ENCODE measurements at regions not wholly inside any gene's neighbourhood (a gene's known extent, or its start where the extent isn't known, plus 50 kb on each side); places are given as distances from the start of the nearest gene placed in this dataset.

DNA sequence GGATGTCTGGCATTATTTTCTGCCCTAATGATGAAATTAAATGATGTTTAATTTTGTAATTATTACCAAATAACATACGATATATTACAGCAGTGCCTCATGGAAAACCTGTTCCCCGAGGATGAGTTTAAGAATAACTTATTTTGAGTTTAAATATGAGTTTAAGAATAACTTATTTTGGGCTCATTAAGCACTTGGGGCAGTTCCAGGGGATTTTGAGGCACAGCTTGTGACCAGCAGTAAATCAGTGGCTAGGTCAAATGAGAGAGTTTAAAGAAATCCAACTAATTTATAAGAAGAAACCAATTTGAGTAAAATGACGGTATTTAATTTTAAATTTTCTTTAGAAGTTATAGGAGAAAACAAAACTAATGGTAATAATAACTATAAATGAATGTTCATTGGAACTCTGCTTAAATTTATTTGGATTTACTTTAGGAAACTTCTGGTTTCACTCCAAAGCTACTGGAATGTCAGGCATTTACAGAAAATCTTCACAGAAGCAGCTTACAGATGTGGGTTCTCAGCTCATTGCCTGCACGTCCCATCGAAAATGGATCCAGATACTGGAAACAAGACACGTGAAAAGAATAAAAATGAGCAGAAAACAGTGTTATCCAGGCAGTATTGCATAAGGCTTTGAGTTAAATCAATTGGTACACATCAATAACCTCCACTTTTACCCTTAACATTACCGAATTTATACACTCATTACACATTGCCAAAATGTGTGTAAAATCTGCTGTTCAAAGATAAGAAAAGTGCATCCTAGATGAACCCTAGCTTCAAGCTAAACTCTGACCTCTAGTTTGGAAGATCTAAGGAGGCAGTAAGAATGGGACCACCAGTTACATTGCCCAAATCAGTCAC, 784.5 kb upstream of the IGFBP3 start:
- no peak for ATAC-seq (ENCODE audit: poor library complexity)
- intact Hi-C loops (cut with DNase I): loop anchor here (10.0 kb wide), 1 partner anchor 389 kb away; no protein-coding TSS in a partner anchor

DNA sequence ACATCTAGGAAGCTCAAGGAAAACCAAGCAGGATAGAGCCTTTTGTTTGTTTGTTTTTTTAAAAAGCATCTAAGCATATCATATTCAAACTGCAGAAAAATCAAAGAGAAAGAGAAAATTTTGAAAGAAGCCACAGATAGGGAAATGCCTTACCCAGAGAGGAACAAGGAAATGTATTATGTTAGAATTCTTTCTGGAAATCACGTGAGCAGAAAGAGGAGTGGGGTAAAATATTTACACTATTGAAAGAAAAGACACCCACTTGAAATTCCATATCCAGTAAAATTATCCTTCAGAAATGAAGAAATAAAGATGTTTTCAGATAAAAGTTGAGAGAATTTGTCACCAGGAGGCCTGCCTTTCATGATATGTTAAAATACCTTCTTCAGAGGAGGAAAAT, 775.7 kb upstream of the IGFBP3 start:
- no peak for ATAC-seq (ENCODE audit: poor library complexity)
- intact Hi-C loops (cut with DNase I): no loop called here
- DNase-seq: no peak

More for the DNA sequence above, 784.5 kb upstream of the IGFBP3 start:
- no peak for DNase-seq

DNA sequence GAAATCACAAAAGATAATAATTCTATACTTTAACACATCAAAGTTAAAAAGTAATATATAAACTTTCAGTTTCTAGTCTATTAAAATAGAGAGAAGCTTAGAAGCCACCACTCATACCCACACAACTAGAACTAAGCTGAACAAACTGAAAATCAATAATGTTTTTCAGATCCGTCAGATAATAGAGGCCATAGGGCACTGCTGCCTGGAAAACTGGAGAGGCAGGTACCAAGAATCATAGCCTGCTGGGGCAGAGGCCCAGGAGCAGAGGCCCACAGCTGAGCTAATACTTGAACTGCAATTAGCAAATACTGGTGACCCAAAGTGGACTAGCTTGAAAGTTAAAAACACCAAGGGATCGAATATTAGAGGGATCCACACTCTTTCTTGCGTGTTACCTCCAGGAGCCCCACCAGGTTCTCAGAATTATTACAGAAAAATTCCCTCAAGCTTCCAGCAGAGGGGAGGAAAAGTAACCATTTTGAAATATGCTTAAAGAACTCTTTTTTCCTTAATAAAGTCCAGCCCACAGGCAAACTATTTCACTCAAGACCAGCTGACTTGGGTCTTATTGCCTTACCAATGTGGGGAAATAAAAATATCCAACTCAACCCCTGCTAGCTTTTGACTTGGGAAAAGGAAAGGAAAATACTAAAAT, 774.1 kb upstream of the IGFBP3 start:
- ATAC-seq (ENCODE audit: poor library complexity) (no peak), DNase-seq (no peak)
- intact Hi-C loops (cut with DNase I): no loop called here

DNA sequence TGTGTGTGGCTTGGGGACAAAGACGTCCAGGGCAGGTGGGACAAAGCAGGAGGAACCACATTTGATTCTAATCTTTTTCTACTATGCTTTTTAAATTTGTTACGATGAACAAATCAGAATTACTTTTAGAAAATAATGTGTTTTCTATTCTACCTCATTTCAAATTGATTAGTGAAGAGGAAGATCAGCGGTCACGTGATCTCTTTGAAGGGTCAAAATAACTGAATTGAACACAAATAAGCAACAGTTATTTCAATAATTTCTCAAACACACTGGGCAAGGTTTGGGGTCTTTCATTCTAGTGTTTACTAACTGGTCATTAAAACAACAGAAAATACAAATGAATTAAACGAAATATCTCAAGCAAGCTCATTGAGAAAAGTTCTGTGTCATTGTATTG, 773.0 kb upstream of the IGFBP3 start:
- ATAC-seq (ENCODE audit: poor library complexity): no peak
- no peak for DNase-seq
- intact Hi-C loops (cut with DNase I): no loop called here

DNA sequence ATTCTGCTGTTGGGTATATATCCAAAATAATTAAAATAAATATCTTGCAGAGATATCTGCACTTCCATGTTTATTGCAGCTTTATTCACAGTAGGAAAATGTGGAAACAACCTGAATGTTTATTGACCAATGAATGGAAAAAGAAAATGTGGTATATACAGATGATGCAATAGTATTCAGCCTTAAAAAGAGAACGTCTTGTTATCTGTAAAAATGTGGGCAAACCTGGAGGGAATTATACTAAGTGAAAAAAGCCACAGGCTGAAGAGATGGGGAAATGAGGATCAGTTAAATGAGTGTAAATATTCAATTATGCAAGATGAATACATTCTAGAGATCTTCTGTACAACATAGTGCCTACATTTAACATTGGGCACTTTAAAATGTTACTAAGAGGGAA, 766.1 kb upstream of the IGFBP3 start:
- ATAC-seq (ENCODE audit: poor library complexity) (no peak), DNase-seq (no peak)
- intact Hi-C loops (cut with DNase I): no loop called here

DNA sequence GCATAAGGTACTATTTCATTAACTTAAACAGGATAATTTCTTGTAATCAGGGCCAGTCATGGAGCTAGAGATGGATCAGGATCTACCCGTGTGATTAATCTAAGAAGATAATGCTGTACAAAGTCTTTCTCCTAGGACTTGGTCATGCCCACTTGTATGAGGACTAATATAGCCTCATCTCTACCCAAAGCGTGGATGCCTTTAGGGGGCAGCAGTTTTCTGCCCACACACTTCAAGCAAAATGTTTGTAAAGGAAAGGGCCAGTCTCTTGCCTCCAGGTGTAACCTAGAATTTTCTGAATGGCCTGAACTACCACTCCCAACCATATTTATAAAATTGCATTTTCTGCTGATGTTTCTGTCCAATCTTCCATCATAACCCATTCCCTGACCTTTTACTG, 764.0 kb upstream of the IGFBP3 start:
- ATAC-seq (ENCODE audit: poor library complexity) (no peak), DNase-seq (no peak)
- intact Hi-C loops (cut with DNase I): no loop called here

DNA sequence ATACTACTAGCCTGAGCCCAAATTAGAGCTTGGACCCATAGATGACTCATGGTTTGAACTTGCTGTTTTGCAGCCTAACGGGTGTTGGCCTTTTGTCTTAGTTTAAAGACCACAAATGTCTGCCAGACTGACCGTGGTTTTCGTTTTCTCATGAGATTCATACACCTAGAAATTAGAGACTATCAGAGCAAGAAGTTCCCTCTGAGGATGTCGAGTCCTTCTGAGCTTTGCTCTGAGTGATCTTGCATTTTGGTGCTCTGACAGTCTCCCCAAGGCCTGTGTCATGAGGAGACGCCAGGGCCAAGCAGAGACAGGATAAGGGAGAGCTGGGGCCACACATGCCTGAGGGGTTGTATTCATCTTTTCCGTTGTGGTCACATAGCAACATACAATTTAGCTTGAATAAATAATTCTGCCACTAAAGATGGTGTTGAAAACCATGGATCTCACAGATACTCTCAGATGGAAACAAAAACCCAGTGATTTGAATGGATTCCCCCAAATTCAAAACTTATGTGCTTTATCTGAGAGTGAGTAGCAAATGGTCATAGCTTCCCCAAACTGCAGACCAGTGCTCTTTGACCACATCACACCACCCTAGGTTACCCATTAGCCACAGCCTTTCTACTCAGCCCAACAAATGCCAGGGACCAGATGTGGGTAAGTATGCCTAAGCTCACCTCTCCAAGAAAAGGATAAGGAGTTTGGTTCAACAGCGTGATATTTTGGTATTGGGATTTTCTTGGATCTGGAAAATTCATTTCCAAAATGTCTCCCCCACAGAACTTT, 762.0 kb upstream of the IGFBP3 start:
- intact Hi-C loops (cut with DNase I): no loop called here
- no peak for DNase-seq
- no peak for ATAC-seq (ENCODE audit: poor library complexity)

DNA sequence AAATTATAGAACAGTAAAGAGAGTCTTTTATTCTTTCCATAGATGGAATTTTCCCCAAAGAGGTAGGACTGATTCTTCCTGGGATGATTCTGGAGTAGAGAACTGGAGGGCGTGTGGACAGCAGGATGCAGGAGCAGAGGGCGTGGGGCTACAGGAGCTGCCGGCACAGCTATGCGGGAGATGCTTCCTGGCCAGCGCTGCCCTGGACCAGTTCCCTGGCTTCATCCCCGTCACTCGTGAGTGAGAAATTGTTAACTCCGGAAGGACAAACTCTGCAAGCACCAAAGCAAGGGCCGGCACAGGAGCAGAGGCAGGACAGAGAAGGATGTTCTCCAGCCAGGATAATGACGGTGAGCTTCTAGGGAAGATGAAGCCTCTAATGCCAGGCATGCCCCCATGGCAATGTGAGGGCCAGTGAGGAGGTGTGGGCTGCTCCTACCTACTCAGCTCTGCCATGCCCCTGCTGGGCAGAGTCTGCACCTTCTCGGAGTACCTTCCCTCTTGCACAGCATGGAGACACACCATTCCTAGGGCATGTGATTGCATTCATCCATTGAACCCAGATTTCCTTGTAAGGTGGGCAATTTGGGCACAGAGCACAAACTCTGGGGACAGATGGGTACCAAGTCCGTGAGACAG, 760.9 kb upstream of the IGFBP3 start:
- intact Hi-C loops (cut with DNase I): no loop called here
- peak; percentile 57 for DNase-seq
- peak; percentile 81 for ATAC-seq (ENCODE audit: poor library complexity)

DNA sequence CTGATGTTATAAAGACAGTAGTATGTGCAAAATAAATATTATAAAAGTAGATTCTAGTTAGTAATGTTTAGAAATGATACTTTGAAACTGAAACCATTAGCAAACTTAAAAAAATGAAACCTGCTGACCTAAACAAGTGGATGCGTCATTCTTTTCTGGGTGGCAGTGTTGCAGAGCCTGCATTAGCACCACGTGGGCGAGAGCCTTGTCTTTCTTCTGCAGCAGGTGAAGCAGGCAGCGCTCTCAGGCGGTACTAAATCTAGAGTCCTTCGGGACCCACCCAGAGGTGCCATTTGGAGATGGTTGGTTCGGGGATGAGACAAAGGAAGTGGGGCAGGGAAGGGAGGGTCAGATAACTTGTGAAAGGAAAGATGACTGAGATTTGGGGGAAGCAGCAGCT, 759.1 kb upstream of the IGFBP3 start:
- no peak for DNase-seq
- no peak for ATAC-seq (ENCODE audit: poor library complexity)
- intact Hi-C loops (cut with DNase I): no loop called here

DNA sequence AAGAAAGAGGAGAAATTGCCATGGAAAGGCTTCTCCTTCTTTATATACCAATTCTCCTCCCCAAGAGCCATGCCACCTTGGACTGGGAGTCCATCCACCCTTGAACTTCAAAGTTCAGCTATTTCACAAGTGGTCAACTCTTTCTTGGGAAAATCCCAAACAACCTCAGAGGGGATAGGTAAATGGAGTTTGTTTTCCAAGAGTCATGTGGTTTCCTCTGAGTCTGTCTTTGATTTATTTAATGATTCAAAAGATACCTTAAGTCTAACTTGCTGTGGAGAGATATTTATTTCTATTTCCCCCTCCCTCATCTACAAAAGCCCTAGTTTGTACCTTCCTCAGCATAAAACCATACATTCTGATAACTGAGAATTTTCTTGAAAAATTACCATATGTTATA, 758.6 kb upstream of the IGFBP3 start:
- ATAC-seq (ENCODE audit: poor library complexity) (no peak), DNase-seq (no peak)
- intact Hi-C loops (cut with DNase I): no loop called here

DNA sequence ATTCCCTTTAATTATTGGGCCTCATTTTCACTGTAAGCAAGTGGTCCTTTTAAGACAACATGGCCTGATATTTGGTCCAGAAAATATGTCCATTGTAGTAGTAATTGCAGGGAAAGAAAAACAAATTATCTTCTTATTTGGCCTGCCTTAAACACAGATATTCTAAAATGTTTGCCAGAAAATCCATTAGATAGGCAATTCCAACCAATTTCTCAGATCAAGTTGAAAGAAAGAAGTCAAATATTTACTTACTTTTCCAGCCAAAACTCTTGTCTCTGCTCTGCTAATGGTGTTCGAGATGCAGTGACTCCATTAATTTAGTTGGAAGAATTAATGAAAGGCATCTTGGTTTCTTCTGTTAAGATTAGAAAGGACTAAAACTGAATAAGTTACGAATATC, 757.3 kb upstream of the IGFBP3 start:
- ATAC-seq (ENCODE audit: poor library complexity): no peak
- intact Hi-C loops (cut with DNase I): no loop called here
- DNase-seq: no peak

DNA sequence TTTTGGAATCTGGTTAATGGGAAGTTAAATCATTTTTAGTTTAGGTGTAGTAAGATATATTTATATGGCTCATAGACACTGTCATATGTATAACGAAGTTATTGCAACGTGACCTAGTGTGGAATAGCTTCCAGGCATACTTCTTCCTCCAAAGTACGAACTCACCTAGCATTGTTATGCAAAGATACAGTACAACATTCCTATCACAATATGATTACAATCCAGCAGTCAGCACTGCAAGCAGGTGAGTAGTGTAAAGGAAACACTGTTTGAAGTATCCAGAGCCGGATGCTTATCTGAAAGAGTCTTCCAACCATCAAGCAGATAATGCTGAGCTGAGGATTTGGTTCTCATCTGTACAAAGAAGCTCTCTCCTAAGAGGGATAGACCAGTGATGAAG, 754.4 kb upstream of the IGFBP3 start:
- DNase-seq: no peak
- ATAC-seq (ENCODE audit: poor library complexity): no peak
- intact Hi-C loops (cut with DNase I): no loop called here

DNA sequence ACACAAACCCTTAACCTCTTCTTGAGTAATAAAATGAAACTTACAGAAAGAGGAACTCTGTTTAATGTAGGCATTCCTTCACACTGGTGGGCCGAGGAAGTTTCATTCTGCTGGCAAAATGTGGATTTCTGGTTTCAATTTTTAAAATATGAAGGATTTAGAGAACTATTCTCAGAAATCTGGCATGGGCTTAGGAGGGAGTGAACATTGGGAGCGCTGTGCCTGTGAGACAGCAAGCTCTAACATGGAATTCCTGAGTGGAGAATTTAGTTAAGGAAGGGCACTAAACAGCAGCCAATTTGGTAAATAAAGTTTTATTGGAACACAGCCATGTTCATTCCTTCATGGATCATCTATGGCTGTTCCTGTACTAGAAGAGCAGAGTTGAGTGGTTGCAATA, 751.8 kb upstream of the IGFBP3 start:
- intact Hi-C loops (cut with DNase I): no loop called here
- DNase-seq (no peak), ATAC-seq (ENCODE audit: poor library complexity) (no peak)

DNA sequence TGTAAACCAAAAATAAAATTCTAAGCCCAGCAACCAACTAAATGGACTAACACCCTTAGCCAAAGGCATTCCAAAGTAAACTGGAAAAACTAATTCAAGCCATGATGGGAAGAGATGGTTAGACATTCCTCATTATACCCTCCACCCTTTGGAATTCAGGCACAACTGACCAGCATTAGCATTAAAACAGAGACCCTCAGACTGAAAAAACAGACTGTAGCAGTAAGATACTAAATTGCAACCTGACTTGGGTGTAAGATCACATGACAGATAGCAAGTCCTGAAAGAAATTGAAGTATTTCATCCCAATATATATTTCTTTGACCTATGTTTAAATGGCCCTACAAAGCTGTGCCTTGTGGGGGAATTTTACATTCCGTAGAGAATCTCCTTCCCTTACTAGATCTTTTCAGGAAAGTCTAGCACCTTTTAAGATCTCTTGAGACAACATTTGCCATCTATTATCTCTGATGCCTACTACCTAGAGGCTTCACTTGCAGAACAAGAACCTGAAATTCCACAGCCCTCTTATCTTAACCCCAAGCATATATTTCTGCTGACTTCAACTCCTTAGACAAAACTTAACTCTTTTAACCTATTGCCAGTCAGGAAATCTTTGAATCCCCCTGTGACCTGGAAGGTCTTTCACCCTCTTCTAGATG, 750.2 kb upstream of the IGFBP3 start:
- no peak for ATAC-seq (ENCODE audit: poor library complexity)
- intact Hi-C loops (cut with DNase I): no loop called here
- DNase-seq: no peak

DNA sequence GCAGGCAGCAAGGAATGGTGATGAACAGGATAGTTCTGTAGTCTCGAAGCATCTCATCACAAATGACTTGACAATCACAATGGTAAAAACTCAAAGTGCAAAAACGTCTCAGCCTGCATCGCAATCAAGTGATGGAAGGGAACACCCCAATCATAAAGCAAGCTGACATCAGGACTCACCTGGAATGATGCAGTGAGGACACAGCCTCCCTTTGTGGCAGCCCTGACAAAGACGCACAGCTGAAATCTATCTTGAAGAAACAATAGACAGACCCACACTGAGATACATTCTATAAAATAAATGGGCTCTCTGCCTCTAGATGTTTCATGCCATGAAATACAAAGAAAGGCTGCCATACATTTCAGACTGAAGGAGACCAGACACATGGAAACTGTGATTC, 748.0 kb upstream of the IGFBP3 start:
- ATAC-seq (ENCODE audit: poor library complexity) (no peak), DNase-seq (no peak)
- intact Hi-C loops (cut with DNase I): no loop called here

DNA sequence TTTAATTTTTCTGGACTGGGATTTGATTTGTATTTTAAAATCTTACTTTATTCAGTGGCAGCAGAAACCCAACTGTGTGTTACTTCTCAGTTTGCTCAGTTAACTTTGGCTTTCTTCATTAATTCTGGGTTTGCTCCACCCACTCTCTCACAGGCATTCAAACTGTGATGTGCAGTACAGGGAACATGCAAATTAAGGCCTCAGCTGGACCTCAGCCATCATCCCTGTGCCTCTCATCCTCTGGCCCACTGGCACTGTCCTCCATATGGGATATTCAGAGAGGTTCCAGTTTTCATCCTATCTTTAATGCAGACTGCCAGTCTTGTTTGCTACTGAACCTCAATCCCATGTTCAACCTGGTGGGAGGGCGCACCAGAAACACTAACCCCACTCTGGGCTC, 743.4 kb upstream of the IGFBP3 start:
- DNase-seq (no peak), ATAC-seq (ENCODE audit: poor library complexity) (no peak)
- intact Hi-C loops (cut with DNase I): no loop called here

DNA sequence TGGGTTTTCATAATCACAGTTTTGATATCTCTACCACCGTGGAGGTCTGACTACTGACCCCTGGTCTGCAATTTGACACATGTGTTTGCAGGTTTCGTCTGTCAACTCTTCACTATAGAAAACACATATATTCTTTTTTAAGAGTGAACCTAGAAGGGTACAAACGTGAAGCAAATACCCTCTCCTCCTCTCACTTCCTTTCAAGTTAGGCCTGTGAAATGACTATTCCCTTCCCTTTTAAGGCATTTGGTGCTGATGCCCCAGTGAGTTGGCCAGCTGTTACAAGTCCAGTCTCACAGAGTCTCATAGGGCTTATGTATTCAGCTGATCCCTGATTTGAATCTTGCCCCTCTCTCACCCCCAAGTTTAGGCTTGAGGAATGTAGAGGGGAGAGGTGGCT, 742.0 kb upstream of the IGFBP3 start:
- no peak for DNase-seq
- ATAC-seq (ENCODE audit: poor library complexity): no peak
- intact Hi-C loops (cut with DNase I): no loop called here

DNA sequence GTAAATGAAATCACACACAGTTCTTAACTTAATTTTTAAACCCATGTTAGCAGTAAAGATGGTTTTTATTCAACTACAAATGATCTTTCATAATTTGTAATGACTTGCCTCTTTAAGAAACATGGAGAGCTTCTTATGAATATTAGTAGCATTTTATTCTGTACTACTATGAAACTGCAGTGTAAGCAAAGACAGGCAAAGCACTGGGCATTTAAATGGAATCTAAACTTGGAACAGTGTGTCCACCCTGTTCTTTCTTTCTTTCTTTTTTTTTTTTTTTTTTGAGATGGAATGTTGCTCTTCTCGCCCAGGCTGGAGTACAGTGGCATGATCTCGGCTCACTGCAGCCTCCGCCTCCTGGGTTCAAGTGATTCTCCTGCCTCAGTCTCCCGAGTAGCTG, 740.4 kb upstream of the IGFBP3 start:
- intact Hi-C loops (cut with DNase I): no loop called here
- ATAC-seq (ENCODE audit: poor library complexity) (no peak), DNase-seq (no peak)
